HG03571 (cell line): ENCODE measurements at regions not wholly inside any gene's neighbourhood (a gene's known extent, or its start where the extent isn't known, plus 50 kb on each side); places are given as distances from the start of the nearest gene placed in this dataset.
"Not testable (repeated sequence)": the region's sequence is repeated elsewhere in the genome, so short reads cannot be mapped to it uniquely, and the experiment has no call there.

Experiments
- ATAC-seq: cut with Tn5 transposase; IDR thresholded peaks from one replicate; pipeline ENCODE4 v1.9.1; 2021; ENCODE audit not compliant: unreplicated experiment

DNA sequence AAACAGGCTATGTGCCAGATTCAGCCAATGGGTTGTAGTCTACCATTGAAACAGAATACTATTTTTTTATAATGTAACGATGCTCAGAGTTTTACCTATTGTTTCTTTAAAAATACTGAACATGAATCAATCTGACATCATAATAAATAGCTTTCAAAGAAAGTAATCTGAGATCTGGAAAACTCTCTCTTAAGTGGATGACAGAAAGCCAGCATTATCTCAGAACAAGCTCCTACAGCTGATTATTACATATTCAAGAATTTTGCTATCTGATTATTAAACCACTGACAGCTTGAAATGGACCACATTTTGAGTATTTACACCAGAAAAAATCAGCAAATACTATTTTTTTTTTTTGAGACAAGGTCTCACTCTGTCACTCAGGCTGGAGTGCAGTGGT lies 484.2 kb upstream of the SOX9 start:
- ATAC-seq: no peak

DNA sequence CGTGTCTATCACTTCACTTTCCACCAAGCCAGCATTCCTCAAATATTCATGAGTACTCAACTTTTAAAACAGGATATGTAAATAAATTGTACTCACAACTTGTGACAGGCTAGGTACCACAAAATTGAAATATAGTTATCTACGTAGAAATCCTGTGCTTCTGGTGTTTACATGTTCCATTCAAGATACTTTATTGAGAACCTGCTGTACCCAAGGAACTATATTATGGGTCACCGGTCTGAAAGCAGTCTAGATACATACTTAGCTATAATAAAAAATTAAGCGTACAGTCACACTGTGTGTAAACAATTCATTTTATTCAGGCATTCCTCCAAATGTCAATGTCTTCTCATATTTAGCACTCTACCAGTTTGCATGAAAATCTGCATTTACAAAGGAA lies 482.2 kb upstream of the SOX9 start:
- ATAC-seq: no peak

DNA sequence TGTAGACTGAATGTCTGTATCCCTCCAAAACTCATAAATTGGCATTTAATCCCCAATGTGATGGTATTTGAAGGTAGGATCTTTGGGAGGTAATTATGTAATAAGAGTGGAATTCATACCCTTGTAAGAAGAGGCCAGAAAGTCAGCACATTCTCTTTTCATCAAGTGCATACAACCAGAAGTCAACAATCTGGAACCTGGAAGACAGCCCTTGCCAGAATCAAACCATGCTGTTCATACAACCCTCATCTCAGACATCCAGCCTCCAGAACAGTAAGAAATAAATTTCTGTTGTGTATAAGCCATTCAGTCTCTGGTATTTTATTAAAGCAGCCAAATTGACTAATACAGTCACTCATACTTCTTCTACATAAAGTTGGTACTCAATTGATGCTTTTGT lies 481.0 kb upstream of the SOX9 start:
- ATAC-seq: no peak

DNA sequence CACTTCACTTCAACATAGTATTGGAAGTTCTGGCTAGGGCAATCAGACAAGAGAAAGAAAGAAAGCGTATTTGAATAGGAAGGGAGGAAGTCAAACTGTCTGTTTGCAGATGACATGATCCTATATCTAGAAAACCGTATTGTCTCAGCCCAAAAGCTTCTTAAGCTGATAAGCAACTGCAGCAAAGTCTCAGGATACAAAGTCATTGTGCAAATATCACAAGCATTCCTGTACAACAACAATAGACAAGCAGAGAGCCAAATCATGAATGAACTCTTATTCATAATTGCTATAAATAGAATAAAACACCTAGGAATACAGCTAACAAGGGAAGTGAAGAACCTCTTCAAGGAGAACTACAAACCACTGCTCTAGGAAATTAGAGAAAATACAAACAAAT lies 473.9 kb upstream of the SOX9 start:
- ATAC-seq: not testable (repeated sequence)

DNA sequence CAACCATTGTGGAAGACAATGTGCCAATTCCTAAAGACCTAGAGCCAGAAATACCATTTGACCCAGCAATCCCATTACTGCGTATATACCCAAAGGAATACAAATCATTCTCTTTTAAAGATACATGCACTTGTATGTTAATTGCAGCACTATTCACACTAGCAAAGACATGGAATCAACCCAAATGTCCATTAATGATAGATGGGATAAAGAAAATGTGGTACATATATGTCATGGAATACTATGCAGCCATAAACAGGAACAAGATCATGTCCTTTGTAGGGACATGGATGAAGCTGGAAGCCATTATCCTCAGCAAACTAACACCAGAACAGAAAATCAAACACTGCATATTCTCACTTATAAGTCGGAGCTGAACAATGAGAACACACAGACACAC lies 472.5 kb upstream of the SOX9 start:
- not testable (repeated sequence) for ATAC-seq

DNA sequence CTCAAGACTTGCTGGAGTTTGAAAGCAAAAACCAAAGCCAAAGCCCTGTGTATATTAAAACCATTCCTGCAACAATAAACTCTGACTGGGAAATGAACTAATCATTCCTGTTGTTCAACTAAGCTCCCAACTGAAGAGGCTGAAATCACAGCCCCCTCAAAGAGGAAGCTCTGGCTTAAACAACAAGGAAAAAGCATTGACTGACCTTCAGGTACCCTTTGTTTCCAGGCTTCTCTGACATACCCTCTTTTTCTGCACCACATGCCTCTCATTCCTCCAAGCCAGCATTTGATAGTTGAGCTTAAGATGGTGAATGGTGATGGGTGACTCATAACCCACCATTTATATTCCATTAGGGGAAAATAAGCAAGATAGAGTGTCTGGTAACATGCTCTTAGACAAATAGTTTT lies 470.9 kb upstream of the SOX9 start:
- ATAC-seq: no peak

DNA sequence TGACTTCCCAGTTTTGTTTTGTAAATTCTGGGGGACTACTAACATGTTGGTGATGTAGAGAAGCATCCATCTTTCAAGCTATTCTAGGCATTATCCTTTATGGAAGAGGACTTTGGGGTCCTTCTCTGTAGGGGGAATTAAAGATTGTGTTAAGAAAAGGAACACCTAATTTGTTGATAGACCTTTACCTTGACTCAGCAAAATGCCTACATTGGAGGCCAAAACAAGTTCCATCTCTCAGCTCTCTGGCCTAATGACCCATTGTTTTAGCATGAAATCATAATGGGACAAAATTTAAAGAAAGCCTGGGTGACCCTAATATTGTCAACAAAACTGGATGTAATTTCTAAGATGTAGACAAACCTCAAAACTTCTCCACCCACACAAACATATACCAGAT lies 465.3 kb upstream of the SOX9 start:
- ATAC-seq: no peak

DNA sequence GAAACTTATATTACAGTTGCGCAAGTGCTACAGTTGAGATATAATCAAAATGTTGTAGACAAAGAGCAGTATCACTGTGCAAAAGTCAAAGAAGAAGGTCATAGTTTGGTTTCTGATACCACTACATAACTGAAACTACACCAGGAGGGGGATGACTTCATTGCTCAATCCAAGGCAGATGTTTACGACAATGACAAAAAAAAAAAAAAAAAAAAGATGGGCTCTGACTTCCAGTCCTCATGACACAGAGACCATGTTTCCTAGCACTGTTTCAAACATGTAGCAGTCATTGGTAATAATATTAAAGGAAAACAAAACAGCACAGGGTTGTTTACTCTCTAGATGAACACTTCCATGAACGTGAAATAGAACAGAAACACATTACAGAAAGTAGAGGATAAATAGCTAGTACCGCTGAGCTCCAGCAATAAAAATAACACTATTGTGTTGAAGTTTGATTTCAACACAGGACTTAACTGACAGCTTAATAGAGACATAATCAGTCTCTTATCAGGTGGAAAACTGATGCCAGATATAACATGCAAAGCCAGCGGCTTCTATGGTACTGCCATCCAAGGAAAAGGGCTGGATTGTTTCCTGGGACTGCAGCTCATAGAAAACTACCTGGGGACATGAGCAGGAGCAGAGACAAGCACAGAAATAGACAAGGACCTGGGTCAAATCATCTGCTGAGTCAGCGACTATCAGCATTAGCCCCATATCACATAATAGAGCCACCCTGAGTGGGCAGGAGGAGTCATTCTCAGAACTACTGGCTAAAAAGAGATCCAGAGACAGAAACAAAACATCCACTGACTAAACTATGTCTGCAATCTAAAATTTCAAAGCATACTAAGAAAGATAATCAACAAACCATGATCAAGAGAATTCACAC lies 463.6 kb upstream of the SOX9 start:
- no peak for ATAC-seq

DNA sequence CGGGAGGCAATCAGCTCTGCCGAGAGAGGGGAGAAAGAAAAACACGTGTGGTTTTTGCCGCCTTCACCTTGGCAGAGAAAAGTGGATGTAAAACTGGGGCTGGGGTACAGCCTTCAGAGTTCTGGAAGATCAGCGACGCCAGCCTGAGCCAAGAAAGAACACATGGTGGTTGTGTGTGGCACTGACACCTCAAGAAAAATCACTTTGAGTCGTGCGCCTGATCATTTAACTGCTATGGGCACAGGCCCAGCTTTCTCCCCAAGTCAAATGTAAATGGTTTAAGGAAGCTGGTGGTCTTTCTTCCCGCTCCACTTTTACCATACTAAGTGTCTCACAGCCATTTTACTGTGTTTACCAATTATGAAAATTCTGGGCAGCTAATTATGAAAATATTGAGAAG lies 461.8 kb upstream of the SOX9 start:
- ATAC-seq: no peak

DNA sequence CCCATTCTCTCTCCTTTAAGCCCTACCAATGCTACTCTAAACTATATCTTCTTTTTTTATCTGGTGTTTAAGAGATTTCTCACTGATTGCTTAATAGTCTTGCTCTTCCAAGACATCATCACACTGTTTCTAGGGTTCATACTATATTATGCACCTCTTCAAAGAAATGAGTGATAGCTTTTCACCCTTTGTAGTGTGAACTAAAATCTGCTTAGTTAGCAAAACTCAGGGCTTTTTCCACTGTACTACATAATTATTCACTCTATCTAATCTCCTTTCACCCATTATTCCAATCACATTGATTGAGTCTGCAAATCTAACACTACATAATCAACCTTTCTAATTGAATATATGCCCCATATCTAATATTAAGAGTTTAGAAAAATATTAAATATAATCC lies 456.0 kb upstream of the SOX9 start:
- no peak for ATAC-seq

DNA sequence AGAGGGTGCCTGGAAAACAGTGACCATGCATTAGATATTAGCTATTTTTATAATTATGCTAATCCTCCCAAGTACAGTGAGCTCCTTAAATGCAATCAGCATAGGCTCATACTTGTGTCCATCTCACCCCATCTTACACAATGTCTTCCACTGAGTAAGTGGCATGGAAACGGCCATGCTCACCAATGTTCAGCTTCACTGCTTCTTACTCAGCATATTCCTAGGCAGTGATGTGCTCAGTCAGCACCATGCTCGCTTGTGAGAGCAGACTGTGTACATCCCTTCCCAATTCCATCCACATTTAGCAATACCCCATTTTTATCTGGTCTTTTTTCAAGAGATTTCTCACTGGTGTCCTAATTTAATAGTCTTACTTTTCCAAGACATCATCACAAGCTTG lies 454.8 kb upstream of the SOX9 start:
- no peak for ATAC-seq

DNA sequence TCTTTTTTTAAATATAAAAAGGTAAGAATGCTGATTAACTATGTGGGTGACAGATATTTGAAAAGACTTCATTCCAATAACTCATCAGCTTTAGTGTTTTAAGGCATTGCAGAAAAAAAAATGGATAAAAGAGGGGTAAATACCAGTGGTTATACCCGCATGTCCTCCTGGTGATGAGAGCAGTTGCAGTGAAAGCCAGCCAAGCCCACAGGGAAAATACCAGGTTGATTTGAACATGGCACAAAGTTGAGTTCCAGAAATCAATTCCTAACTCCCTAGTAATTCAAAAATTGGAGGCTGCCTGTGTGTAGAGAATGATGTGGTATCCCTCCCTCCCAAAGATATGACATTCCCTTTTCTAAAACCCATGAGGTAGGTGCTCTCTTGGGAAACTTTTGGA lies 453.2 kb upstream of the SOX9 start:
- no peak for ATAC-seq

DNA sequence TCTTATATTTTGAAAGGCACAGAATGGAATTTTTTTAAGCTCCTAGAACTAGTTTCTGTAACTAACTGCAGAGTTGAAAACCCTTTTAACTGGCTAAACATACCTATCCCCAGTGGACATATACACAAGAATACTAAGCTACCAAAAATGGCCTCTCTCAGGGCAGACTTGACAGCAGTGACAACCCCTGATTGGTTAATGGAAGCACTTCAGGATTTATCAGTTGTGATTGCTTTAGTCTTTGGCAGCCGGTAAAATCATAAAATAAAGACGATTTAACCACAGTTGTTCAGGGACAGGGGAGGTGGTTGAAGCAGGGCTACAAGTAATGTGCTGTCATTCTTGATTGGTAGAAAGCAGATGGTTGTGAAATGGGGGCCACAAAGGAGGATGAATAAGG lies 452.0 kb upstream of the SOX9 start:
- no peak for ATAC-seq

DNA sequence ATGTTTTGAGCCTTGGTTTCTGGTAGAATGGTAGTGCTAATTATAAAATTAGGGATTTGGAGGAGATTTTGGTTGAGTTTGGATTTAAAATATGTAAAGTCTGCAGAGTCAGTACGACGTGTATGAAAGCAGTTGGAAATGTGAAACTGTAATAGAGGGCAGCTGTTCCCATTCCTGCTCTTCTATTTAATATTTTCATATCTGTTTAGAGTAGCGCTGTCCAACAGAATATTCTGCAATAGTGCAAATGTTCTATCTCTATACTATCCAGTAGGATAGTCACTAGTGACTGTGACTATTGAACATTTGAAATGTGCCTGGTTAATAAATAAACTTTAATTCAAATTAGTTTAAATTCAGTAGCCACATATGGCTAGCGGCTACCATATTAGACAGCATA lies 443.4 kb upstream of the SOX9 start:
- no peak for ATAC-seq

DNA sequence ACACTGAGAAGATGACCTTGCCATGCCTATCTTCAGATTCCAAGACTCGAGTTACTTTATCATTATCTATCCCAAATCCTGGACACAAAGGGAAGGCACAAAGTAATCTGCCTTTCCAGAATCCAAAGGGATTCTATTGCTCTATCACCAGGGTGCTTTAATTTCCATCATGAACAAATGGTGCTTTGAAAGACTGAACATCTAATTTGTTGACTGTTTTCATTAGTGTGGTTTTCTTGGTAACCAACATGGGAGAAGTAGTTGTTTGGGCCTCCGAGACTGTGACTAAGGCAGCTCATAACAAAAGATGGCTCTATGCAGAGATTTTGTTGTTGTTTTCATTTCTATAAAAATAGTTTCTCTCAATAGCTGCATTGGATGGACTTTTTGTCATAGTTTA lies 441.0 kb upstream of the SOX9 start:
- no peak for ATAC-seq

DNA sequence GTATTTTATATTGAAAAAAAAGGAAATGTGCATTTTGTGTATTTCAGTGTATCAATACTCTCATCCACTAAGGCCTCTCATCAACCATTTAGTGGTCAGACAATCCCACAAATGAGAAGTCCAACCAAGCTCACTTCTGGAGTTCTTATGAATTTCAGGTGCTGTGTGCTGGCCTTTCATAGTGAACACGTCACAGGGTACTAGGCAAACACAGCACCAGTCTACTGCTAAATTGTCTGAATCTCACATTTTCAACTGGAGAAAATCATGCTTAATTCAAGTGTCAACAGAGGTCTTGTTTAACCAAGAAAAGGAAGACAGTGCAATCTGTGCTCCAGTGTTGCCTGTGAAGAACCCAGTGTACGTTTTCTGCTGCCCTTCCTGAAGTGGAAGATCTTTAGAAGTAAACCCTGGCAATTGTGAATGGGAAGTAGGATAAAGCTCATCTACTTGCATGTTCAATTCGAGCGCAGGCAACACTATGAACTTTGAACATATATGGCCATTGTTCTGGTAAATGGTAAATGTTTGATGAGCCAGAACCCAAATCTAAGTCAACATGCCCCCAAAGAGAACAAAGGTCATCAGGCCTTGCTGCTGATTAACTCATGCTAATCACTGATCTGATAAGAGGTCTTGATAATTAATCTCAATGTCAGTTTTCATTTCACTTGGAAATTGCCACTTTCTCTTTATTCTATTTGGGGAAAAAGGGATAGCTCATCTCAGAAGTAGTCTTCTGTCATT lies 439.2 kb upstream of the SOX9 start:
- no peak for ATAC-seq

DNA sequence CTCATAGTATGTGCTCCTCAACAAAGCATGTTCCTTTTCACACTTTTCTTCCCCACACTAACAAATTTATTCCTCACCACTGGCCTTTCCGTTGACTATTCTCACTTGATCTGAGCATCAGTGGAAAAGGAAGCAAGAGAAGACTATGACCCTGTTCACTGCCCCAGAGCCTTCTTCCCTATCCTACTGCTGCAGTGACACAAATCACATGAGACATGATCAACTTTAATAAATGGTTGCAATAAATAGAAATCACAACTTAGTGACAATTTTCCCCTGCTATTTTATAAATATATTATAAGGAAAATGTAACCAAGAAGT lies 438.7 kb upstream of the SOX9 start:
- no peak for ATAC-seq

DNA sequence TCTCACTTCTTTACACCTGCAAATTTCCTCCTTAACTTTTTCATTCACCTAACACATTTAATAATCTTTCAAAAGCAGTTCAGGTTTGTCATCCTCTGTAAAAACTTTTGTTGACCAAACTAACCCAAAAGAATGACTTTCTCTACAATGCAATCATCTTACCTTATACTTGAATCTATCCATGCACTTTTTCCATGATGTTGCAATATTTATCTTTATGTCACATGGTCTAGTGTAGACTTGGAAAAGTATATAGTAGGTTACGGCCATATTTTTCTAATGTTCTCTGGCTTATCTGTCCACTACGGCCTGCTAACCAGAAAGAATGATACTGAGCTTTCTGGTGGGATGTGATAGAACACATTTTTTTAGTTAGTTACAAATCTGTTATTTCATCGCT lies 431.0 kb upstream of the SOX9 start:
- no peak for ATAC-seq

DNA sequence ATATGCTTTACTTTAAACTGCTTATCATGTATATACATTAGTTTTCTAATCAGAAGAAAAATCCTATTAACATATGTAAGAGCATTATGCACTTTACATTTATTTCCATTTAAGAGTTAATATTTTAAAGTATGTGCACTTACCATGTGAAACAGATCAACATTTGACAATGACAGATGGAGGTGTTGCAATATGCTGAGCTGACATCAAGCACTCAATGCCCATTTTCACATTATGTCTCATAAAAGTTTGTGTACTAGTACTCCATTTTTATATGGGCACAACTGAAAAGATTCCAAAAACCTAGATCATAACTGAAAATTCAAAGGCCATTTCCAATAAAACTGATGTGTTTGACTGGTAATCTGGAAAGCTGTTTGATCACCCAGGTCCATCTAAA lies 420.9 kb upstream of the SOX9 start:
- no peak for ATAC-seq

DNA sequence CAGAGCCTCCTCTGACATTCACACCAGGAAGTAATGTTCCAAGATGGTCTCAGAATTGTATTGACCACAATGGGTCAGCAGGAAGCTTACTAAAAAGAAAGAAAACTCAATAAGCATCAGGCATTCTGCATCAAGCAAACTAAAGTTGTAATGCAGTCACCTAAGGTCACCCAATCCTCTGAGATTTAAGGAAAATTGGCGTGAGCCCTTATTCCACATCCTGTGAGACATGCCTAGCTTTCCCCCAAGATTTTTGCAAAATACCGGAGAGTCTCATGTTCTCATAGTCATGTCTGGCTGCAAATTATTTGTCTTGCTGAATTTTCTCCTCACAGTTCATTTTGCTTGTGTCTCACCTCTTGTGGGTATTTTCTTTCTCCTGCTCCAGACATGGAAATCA lies 417.1 kb upstream of the SOX9 start:
- ATAC-seq: no peak

DNA sequence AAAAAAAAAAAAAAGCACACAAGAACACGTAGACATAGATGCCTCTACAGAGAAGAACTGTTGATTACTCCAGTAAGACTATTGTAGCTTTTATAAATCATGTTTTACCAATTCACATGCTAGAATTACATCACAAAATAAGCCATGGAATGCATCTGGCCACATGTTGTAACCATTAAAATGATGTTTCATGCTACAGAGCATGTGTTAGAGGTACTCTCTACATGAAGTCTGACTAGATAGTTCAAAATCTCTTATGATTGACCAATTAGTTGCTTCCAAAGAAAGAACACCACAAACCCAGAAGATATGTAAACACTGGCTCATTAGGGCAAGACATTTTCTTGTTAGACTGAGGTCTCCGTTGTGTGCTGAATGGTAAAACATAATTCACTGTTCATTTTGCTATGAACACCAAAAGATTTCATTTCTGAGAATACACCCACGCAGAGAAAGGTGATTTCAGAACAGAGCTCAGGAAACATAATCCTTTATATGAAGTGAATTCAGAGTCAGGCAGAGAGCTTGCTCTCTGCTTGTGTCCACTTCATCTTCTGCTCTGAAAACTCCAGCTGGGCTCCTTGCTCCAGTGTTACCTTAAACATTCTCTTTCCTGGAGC lies 411.4 kb upstream of the SOX9 start:
- no peak for ATAC-seq

DNA sequence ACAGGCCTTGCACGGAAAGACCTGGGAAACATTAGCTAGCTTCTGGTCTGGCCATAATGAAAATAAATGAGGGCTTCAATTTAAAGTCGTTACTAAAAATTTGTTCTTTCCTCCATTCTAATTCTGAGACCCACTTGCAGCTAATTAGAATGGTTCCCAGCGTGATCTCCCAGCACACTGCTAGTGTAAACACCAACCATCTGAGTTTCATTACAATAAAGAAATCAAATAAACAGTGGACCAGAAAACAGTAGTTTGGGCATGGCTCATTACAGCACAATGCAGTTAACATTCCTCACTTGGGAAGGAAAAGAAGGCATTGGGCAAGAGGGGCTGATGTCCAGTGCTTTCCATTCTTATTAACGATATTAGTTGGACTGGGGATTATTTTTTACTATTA lies 410.9 kb upstream of the SOX9 start:
- ATAC-seq: no peak
